Liver (tissue), 3 donors: ENCODE measurements at regions not wholly inside any gene's neighbourhood (a gene's known extent, or its start where the extent isn't known, plus 50 kb on each side); places are given as distances from the start of the nearest gene placed in this dataset.

Experiments
- CTCF ChIP-seq: fragments of 150-350 bp; IDR thresholded peaks from 2 replicates; pipeline ENCODE4 v1.5.1; 2017; ENCODE audit warnings: improper control_type of control experiment, low read depth, low read length; ENCODE audit not compliant: missing input control
- EGR1 ChIP-seq, 2 donors: IDR thresholded peaks; 2 replicates each; pipeline ENCODE4 v1.6.1; 2016 to 2018; ENCODE audit warnings: antibody characterized with exemption in 2 of 2, low read depth in 2 of 2
- HNF4A ChIP-seq, 2 donors: conservative IDR thresholded peaks; 2 replicates each; pipeline ENCODE4 v1.6.1; 2016; ENCODE audit warnings: antibody characterized with exemption in 2 of 2, mild to moderate bottlenecking in 2 of 2
- JUND ChIP-seq, 2 donors: IDR thresholded peaks; 2 replicates each; pipeline ENCODE4 v1.6.1; 2016; ENCODE audit warnings: antibody characterized with exemption in 2 of 2
- MAX ChIP-seq: IDR thresholded peaks from 2 replicates; pipeline ENCODE4 v1.6.1; 2016; ENCODE audit warnings: antibody characterized with exemption
- RAD21 ChIP-seq, 2 donors: IDR thresholded peaks; 2 replicates each; pipeline ENCODE4 v1.6.1; 2016; ENCODE audit warnings: antibody characterized with exemption in 2 of 2, mild to moderate bottlenecking in 2 of 2
- REST ChIP-seq: IDR thresholded peaks from 2 replicates; pipeline ENCODE4 v1.6.1; 2016; ENCODE audit warnings: antibody characterized with exemption, mild to moderate bottlenecking
- SP1 ChIP-seq: IDR thresholded peaks from 2 replicates; pipeline ENCODE4 v1.6.1; 2018; ENCODE audit warnings: antibody characterized with exemption, mild to moderate bottlenecking
- TAF1 ChIP-seq: conservative IDR thresholded peaks from 2 replicates; pipeline ENCODE4 v1.6.1; 2016; ENCODE audit warnings: antibody characterized with exemption, mild to moderate bottlenecking
- YY1 ChIP-seq: IDR thresholded peaks from 2 replicates; pipeline ENCODE4 v1.6.1; 2016; ENCODE audit warnings: antibody characterized with exemption, mild to moderate bottlenecking
- ZBTB33 ChIP-seq: IDR thresholded peaks from 2 replicates; pipeline ENCODE4 v1.6.1; 2016; ENCODE audit warnings: antibody characterized with exemption
- donor health status: healthy.
- donor health status: healthy.

GRCh38 chr17:65430209-65430833 is 131.1 kb downstream of the AXIN2 start:
- no peak for TF ChIP-seq CTCF
- TF ChIP-seq ZBTB33, result no peak
- TF ChIP-seq MAX, result no peak
- no peak for TF ChIP-seq RAD21 (IDR thresholded peaks at IDR 0.05)
- no peak for TF ChIP-seq SP1
- no peak for TF ChIP-seq HNF4A (conservative IDR thresholded peaks at IDR 0.05)
- no peak for TF ChIP-seq YY1
- no peak for TF ChIP-seq TAF1
- no peak for TF ChIP-seq JUND (IDR thresholded peaks at IDR 0.05)
- TF ChIP-seq REST, result no peak
- TF ChIP-seq EGR1 (IDR thresholded peaks at IDR 0.05; ENCODE audit: low read depth in 2 of 2), result no peak
